ENCODE measurements at regions not wholly inside any gene's neighbourhood (a gene's known extent, or its start where the extent isn't known, plus 50 kb on each side); places are given as distances from the start of the nearest gene placed in this dataset.

DNA sequence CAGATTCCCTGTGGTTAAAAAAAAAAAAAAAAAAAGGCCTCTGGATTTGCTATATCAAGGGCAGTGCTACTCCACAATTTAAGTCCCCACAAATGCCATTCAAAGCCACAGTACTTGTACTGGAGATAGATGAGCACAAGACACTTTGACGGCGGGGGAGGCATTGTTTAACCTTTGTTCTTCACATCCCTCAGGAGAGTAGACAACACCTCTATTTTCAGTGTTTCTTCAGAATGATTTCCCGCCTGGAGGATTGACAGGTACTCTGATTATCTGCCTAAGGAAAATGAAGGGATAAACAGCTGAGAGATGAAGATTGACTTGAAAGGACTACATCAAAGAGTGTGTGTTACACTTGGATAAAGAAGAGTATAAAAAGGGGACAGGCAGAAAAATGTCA is 58.7 kb downstream of the OTOL1 start:
- DNase-seq (ENCODE audit: low read depth): no peak

GRCh38 chr3:161556533-161556932 is 59.9 kb downstream of the OTOL1 start:
- peak; percentile 75 for DNase-seq (ENCODE audit: low read depth)

GRCh38 chr3:161556941-161557340 is 60.3 kb downstream of the OTOL1 start:
- DNase-seq (ENCODE audit: low read depth): no peak

DNA sequence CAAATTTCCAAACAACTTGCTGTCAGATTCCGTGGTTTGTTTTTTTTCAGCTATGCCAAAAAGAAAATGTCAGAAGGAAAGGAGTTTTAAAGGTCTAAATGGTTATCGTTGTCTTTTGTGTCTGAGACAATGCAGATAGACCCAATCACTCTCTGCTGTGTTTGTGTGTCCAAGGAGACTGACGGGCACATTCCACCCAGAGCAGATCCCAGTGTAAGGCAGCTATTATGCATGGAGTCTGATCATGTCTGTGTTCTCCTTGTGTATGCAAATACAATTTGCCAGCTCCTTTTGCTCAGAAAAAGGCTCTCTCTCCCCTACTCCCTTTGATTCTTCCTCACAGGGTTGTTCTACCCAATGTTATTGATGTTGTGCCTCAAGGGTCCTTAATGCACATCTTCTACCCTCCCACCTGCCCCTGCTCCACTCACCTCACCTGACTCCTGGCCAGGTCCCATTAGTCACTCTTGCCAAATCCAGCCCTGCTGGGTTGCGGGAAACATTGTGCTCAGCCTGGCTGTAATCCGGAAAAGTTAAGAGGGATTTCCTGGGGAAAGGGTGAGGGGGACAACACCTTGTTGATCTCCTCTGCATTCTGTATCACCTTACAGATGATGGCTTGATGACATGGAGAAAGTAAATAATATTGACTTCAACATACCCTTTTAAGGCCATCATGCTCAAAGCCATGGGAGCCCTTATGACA is 61.0 kb downstream of the OTOL1 start:
- DNase-seq (ENCODE audit: low read depth): no peak

- DNase-seq (ENCODE audit: low read depth): peak; percentile 33
These were observed 61.6 kb downstream of the OTOL1 start for GRCh38 chr3:161558236-161558635.

GRCh38 chr3:161559177-161559998 is 62.8 kb downstream of the OTOL1 start:
- peak; percentile 53 for DNase-seq (ENCODE audit: low read depth)

DNA sequence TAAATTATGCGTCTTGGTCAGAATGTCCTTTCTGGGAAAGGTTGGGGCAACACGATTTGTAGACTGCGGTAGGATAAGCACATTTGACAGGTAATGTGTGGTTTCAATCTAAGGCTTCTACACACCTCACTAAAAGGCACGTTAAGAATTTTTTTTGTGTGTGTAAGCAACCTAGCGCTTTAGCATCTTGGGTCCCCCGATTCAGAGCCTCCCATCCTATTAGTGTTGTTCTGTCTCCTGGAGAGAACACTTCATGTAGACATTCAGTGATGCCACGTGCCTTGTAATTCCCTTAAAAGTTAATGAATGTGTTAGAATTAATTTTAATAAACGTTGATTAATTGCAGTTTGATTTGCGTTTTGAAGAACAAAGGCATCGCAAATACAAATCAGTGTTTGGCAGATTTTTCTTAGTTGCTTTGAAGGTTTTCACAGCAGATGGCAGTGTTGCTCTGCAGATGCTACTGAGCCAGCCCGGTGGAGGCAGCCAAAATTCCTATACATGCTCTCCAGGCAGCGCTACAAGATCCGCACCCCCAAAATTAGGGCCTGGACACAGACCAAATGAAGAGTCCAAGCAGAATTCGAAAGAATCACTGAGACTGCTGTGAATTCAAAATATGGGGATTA is 63.5 kb downstream of the OTOL1 start:
- peak; percentile 53 for DNase-seq (ENCODE audit: low read depth)

GRCh38 chr3:161567577-161568361 is 71.2 kb downstream of the OTOL1 start:
- no peak for DNase-seq (ENCODE audit: low read depth)

- no peak for DNase-seq (ENCODE audit: low read depth)
These were observed 72.1 kb downstream of the OTOL1 start for GRCh38 chr3:161568671-161569070.

- no peak for DNase-seq (ENCODE audit: low read depth)
These were observed 75.3 kb downstream of the OTOL1 start for GRCh38 chr3:161571951-161572350.

DNA sequence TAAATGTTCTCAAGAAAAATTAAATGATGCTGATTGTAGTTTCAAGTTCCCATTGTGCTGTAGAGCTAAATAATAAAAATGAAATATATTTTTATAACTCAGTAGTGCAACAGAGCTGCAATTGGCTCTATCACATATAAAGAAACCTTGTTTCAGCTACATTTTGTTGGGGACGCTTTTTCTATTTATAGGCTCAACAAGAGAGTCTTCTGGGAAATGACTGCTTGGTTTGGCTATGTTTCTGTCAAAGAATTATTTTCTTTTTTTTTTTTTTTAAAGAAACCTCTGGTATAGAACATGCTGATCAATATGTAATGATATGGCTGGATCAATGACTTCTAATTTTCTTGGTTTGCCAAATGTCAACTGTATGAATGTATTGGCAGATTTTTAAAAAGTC is 76.5 kb downstream of the OTOL1 start:
- no peak for DNase-seq (ENCODE audit: low read depth)

DNA sequence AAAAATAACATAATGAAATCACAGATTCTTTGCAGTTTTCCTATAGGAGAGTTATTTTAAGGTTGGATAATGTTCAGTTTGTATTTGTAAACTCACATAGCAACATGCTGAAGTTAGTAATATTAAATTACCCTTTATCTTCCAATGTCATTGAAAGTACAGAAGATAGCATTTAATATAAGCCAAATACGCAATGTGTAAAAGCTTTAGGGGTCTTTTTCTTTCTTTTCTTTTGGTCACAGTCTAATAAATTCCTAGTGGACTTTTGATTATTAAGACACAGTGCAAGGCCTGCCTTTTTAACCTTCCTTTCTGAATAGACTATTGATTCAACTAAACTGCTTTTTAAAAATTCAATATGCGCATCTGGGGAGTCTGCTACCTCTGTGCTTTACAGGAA is 79.3 kb downstream of the OTOL1 start:
- DNase-seq (ENCODE audit: low read depth): no peak

GRCh38 chr3:161576311-161576710 is 79.7 kb downstream of the OTOL1 start:
- DNase-seq (ENCODE audit: low read depth): no peak

GRCh38 chr3:161576714-161577510 is 80.3 kb downstream of the OTOL1 start:
- no peak for DNase-seq (ENCODE audit: low read depth)

DNA sequence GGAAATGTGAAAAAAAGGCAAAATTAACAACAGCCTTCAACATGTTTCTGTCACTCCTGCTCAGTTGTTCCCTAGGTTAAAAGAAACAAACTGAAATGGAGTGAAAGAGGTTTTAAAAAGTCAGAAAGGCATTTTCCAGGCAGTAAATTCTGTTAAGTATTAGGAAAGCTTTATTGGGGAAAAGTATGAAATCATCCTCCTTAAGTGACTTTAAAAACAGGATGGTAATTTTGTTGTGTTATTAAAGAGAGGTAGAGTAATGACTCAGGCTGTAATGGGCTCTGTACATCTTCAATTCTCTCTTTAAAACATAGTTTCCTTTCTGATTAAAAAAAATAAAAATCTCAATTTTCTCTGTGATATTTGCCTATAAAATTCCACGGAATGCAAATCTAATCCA is 81.1 kb downstream of the OTOL1 start:
- no peak for DNase-seq (ENCODE audit: low read depth)

GRCh38 chr3:161579395-161580126 is 83.0 kb downstream of the OTOL1 start:
- no peak for DNase-seq (ENCODE audit: low read depth)

DNA sequence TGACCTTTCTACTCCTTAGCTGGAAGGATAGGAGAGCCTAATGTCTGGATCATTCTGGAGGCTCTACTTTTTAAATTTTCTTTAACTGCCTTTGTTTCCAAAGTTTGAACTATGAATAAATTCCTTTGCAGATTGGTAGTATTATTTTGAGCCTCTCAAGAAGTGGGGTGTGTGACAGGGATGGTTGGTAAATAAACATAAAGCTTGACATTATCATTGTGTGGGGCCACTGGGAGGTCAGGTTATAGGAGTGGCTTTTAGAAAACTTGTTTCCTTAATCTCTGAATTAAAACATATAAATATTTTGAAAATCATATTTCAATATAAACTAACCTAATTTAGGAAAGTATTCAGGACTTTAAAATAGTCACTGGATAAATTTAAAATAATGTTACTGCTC is 89.3 kb downstream of the OTOL1 start:
- no peak for DNase-seq (ENCODE audit: low read depth)

DNA sequence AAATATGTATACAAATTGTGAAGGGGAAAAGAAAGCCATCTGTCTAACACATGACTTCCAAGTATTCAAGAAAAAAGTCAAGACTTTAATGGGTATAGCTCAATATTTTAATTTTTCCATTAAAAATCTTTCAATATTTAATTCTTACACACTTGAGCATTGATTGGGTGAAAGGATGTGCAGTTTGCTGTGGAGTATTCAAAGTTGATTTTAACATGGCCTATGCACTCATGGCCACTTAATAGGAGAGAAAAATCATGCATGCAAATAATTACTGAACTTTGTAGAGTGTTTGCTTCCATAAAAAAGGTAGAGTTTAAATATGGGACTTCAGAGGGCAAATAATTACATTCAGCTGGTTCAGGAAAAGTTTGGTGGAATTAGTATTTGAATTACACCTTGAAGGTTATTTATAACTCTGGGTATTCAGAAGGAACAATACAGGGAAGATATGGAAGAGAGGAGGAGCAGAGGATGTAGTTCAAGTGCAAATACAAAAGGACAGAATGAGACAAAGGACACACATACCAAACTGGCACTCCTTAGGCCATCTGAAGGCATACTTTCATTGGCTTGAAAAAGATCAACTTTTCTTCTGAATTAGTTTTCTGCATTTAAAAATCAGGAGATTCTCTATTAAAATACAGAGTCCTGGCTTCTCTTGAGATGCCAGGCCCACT is 90.1 kb downstream of the OTOL1 start:
- no peak for DNase-seq (ENCODE audit: low read depth)

- DNase-seq (ENCODE audit: low read depth): no peak
These were observed 102.0 kb downstream of the OTOL1 start for GRCh38 chr3:161598639-161599038.

- no peak for DNase-seq (ENCODE audit: low read depth)
These were observed 103.1 kb downstream of the OTOL1 start for GRCh38 chr3:161599697-161600096.
